Glomerular visceral epithelial cell (primary cell): ENCODE measurements at regions not wholly inside any gene's neighbourhood (a gene's known extent, or its start where the extent isn't known, plus 50 kb on each side); places are given as distances from the start of the nearest gene placed in this dataset.

Experiments
- DNase-seq: peaks from one replicate; pipeline ENCODE4 v3.0.0-alpha.2; 2016; ENCODE audit errors: extremely low spot score

DNA sequence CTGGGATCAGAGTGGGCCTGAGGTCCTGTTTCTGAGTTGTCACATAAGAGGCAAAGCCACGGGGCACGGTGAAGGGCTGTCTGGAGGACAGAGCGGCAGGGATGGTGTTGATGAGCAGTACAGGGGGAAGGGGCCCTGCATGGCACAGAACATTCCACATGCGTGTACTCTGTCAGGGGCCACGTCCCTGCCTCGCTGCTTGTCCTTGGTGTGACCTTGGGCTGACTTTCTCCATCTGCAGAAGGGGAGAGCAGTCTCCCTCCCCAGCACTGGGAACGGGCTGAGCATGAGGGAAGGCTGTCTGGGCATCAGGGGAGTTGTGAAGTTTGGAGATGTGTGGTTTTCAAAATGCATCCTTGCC is 71.5 kb upstream of the GSE1 start:
- no peak for DNase-seq

DNA sequence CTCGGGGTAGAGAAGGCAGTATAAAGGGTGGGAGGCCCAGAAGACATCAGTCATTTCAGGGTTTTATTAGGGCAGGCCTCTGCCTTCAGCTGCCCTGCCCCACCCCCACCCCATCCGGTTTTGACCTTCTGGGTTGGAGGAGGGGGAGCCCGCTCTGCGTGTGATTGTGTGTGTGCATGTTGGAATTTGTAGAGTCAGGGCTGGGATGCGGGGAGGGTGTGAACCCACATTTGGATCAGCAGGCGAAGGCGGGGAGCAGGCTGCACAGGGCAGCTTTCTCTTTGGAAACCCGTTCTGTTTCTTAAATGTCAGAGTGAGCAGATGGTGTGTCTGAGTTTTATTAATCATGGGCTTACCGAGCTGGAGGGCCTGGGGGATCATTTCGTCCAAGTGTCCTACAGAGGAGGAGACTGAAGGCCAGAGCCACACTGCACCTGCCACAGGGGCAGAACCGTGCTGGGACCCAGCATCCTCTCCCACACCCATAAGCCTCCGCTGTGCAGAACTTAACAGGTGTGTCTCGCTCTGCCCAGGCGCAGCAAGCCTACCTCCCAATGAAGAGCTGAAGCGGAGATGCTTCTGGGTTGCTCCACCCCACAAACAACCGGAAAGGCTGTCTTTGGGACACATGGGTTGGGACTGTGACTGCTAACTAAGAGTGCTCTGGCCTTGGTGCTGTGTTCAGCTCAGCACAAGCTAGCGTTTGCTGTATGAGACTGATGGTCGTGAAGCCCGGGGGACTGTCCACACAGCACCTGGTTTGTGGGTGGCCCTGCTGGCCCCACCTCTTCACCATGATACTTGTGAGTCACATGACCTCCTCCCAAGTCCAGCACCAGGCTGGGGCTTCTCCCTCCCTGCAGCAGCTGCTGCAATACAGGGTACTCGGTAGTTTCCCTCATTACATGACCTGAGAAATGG is 70.9 kb upstream of the GSE1 start:
- DNase-seq = no peak

DNA sequence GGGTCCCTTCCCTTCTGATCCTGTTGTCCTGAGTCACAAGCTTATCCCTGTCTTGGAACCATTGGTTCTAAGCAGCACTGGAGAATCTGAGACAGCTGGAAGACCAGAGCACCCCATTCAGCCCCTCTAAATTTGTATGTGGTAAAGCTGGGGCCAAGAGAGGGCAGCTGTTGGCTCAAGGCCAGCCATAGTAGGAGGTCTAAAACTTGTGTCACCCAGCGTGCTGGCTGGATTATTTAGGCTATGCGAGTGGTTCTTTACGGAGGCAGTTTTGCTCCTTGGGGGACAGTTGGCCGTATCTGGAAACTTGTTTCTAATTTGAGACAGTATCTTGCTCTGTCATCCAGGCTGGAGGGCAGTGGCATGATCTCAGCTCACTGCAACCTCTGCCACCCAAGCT is 69.6 kb upstream of the GSE1 start:
- no peak for DNase-seq

DNA sequence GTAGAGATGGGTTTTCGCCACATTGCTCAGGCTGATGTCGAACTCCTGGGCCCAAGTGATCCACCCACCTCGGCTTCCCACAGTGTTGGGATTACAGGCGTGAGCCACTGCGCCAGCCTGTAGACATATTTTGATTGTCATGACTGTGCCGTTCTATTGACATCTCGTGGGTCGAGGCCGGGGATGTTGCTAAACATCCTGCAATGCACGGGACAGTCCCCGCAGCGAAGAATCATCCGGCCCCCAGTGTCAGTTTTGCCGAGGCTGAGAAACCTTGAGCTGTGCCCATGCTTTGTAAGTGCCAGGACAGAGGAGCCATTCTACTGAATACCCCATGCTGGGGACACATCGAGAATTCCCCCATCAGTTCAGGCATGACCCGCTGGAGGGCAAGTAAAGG is 69.1 kb upstream of the GSE1 start:
- DNase-seq = no peak

DNA sequence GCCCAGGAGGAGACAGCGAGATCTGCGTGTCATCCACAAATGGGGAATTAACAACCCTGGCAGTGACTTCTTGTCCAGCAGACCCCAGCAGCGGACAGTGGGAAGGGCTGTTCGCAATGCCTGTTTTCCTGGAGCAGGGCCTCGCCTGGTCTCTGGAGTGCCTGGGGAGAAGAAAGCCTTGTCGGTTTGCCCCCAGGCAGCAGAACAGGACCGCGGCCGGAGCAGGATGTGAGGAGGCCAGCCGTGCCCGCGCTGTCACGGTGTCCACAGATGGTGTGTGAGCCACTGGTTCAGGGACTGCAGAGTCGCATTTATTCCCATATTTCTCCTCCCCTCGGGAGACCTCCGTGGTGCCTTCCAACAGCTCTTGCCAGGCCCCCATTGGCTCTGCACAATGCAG is 68.5 kb upstream of the GSE1 start:
- DNase-seq = no peak

DNA sequence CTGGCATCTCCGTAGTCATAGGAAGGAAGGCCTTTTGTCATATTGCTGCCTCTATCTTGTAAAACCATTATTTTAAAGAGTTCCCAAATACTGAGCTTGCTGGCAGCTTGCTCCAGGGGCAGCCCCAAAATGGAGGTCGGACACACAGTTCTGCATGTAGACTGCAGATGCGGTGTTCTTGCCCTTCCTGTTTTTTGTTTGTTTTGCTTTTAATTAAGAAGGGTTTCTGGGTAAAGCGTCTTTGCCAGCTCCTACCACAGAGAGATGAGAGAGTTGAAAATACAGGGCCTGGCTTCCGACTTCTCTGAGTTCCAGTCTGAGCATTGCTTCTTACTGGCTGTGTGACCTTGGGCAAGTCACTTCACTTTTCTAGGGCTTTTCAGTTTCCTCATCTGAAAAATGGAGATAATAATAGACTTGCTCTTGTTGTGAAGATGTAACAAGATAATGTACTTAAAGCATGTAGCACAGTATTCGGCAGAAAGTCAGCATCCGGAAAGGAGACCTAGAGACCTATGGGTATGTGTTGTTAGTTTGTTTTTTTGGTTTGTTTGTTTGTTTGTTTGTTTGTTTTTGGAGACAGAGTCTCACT is 67.8 kb upstream of the GSE1 start:
- no peak for DNase-seq

DNA sequence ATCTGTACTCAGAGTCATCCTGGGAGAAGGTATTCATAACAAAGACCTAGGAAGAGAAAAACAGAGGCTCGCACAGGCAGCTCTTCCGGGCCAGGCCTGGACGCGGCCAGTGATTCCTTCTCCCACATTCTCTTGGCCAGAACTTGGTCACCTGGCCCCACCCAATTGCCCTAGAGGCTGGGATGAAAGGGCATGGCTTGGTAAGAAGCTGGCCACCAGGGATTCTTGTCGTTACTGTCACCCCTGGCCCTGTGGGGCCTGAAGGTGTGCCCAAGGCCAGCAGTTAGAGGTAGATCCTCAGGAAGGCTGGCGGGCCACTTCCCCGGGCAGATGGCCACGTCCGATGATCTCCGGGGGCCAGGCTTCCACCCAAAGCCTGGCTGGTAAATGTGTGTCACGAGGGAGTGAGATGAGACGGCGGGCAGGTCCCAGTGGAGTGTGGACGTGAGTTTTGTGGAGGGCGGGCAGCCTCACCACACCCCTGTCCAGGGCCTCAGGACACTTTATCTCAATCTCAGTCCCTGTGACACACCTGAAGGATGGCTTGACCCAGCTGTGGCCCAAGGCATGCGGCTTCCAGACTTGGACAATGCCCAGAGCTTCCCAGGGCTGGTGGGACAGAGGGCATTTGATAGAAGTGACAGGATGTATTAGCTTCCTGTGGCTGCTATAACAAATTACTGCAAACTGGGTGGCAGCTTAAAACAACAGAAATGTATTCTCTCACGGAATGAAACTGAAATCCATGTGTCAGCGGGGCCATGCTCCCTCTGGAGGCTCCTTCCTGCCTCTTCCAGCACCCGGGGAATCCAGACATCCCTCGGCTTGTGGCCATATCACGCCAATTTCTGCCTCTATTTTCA is 66.3 kb upstream of the GSE1 start:
- no peak for DNase-seq

DNA sequence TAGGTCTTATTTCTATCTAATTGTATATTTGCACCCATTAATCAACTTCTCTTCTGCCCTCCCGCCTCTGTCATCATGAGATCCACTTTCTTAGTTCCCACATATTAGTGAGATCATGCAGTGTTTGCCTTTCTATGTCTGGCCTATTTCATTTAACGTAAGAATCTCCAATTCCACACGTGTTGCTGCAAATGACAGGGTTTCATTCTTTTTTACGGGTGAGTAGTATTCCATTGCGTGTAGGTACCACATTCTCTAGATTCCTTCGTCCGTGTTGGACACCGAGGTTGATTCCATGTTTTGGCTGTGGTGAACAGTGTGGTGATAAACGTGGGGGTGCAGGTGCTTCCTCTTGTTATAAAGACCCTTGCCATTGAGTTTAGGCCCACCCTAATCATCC is 64.7 kb upstream of the GSE1 start:
- no peak for DNase-seq

DNA sequence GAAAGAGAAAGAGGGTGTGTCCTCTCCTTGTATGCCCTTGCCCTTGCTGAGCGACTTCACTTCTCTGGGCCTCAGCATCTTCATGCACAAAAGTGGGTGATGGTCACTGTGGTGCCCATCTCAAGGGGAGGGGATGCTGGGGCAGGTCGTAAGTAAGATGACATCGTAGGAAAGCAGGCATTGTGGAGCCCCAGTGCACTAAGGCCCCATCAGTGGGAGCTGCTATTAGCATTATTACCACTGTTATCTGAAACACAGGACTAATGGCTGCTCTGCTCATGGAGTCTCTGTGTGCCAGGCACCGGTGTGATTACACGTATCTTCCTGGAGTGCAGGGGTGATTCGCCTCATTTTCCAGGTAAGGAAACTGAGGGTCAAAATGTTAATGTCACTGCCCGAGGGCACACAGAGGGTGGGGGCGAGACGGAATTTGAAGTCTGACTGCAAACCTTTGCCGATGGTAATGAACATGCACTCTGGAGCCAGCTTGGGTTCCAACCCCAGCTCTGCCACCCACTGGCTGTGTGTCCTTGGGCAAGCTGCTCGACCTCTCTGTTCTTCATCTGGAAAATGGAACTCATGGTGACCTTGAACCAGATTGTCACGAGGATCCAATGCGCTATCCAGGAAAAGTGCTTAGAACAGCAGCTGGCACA is 63.2 kb upstream of the GSE1 start:
- DNase-seq = no peak

DNA sequence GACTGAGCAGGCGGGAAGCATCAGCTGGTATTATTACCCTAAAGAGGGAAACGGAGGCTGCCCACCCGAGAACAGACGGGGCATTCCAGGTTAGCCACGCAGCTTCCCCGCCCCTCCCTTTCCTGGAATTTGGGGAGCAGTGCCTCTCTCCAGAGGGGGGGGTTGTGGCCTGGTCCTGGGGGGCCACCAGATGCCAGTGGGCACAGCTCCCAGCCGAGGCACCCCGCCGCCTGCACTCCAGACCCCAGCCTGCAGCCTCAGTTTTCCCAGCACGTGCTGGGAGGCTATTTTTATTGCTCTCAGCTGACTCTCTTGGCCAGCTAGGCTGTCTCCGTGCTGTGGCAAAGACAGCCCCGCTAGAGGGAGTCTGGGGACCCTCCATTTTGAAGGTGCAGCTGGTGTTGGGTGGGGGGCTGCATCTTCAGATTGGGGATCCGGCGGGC is 62.7 kb upstream of the GSE1 start:
- no peak for DNase-seq

DNA sequence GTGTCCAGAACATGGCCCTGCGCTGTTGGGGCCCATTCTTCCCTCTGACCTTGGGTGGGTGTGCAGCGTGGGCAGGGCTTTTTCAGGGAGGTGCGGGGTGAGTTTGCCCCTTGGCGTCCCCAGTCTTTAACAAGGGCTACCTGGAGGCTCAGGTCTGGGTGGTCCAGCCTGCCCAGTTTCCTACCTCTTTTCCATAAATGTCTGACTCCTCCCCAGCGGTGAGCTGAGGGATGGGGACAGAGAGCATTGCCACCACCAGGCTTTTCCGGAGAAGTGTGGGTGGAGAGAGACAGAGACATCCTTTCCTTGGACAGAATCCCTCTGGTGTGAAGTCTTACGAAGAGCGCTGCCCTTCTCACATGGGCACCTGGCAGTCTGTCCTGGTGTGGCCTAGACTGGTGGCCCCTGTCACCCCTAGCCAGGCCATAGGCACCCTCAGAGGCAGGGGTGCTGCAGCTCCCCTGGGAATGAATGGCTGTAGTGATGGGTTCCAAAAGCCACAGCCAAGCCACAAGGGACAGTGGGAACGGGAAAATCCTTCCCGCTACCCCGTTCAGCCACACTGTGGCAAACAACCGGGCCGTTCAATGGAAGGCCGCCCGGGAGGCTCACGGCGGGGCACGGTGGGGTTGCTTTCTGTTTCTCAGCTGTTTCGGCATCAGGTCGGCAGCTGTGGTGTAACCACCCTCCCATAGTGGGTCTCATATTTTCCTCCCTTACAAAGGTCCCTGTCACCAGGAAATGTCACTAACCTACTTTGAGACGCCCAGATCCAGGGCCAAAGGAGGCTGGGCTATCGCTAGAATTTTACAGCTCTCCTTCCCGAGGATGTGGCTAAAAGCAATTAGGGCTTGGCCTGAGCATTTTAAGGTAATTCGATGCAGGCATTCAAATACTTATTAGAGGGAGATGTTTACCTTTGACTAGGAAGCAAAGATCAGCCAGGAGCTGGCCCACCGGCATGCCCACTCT is 61.9 kb upstream of the GSE1 start:
- DNase-seq = no peak

DNA sequence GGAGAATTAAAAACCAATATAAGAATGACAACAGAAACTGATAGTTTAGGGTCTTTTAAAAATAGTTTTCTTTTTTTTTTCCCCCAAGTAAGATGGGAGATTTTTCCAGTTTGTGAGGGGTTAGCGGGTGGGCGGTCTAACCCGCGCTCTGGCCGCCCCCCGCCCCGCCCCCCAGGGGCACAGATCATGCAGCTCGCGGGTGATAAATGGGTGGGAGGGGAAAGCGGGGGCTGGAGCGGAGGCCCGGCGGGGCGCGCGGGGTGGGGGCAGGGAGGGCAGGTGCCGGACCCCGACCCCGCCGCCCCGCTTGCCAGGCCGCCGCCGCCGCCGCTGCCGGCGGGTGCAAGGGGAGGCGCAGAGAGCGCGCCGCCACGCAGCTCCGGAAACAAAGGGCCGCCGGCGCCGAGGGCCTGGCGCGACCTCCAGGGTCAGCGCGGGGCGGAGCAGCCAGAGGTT is 60.1 kb upstream of the GSE1 start:
- DNase-seq = no peak

DNA sequence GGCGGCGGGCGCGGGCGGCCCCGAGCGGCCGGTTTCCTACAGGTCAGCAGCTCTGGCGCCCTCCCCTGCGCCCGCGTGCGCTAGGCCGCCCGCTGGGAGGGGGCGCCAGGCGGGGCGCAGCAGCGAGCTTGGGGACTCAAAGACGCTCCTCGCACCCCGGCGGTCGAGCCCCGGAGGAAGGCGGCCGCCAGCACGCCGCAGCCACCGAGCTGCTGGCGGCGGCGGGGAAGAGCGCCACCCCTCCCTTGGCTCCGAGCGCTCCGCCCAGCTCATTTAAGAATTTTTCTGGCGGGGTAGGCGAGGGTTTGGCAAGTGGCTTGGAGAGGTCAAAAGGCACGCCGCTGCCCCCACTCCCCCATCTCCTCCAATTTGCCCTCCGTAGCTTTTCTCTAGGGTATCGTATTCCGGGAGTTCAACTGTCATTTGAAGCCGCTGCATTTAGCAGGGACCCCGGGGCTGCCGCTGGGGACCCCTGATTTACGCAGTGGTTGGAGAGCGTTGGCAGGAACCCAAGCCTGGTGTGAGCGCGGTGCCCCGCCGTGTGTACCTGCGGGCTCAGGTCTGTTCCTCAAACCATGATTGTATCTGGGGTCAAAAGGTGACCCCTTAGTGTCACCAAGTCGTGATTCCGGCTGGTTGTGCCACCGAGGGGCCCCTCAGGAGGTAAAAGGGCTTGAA is 59.5 kb upstream of the GSE1 start:
- peak; percentile 45 for DNase-seq

DNA sequence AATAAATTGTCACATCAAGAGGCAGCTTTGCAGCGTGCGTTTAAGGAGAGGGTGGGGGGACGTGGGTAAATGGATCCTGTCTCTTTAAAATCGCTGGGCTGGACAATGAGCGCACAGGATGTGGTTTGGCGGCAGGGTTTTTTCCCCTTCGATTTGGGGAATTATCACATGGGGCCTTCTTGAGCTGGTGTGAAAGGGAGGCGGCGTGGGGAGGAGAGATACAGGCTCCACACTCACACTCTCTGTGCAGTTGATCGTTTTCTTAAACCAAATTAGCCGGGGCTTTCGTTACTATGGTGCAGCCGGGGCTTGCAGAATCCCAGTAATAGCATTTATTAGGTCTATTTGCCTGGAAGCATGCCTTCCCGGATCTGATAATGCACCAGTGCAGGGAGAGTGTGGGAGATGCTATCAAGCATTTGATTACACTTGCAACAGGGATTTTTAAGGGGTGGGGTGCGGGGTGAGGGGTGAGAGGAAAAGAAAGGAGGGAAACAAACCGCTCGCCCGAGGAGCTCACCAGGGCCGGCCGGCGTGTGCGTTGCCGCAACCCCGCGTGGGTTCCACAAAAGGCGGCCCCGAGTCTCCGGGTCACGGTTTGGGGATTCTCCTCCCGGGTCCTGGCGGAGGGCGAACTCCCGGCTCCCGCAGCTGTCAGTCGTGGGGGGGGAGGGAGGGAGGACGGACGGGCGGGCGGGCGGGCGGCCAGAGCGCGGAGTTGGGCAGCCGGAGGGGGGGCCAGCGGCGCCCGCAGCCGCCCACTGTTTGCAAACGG is 58.8 kb upstream of the GSE1 start:
- DNase-seq = peak; percentile 75

DNA sequence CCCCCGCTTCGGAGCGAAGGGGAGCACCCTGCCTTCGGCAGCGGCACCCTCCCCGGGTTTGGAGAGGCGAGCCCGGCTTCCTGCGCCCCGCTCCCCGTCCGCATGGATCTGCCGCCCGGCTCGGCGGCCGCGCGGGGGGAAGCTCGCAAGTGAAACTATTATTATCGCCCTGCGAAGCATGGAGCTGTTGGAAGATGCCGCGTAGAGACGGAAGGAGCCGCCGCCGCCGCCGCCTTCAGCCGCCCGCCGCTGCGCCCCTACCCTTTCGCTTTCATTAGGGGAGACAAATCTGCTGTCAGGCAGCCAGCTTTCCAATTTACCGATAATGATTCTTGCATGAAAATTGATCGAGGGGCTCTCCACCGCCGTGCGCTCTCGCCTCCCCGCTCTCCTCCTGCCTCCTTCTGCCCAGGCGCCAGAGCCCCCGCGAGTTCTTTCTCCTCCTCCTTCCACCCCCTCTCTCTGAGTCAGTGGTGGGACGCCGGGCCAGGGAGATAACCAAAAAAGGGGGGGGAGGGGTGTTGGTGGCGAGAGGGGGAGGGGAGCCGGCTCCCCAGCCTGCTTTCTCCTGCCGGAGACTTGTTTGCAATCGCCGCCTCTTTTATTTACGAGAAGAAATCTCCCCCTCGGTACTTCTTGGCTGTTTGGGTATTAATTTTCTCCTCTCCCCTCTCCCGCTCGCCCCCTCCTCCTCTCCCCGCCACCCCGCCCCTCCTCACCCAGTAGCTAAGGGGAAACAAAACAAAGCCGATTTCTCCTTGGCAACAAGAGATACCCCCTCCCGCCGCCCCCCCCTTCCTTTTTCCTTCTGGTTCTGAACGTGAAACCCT is 58.0 kb upstream of the GSE1 start:
- peak; percentile 58 for DNase-seq

DNA sequence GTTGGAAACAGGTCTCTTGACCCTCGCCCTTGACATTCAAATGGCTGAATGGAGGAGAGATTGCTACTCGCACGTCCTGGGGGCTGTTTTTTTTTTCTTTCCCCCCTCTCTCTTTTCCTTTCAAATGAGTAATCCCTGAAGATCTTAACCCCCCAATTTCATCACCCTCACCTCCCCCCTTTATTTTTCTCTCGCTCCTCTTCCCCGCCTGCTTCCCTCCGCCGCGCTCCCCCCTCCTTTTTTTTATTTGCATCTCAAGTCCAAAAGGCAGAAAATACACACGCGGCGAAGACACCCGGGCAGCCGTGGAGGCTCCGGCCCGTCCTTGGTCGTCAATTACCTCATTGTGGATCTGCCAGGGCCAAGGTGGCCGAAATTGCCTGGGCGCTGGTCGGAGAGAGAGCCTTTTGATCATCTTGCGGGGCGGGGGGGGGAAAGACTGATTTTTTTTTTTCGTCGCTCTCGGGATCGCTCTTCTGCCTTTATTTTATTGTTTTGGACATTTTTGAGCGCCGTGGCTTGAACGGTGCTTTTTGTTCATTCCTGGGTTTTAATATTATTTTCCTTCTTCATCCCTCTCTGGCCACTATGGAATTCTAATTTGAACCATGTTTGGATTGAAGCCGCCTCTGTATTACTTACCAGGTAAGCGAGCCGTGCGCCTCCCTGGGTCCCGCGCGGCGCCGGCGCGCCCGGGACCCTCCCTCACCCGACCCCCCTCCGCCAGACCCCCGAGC is 57.2 kb upstream of the GSE1 start:
- DNase-seq = peak; percentile 37

DNA sequence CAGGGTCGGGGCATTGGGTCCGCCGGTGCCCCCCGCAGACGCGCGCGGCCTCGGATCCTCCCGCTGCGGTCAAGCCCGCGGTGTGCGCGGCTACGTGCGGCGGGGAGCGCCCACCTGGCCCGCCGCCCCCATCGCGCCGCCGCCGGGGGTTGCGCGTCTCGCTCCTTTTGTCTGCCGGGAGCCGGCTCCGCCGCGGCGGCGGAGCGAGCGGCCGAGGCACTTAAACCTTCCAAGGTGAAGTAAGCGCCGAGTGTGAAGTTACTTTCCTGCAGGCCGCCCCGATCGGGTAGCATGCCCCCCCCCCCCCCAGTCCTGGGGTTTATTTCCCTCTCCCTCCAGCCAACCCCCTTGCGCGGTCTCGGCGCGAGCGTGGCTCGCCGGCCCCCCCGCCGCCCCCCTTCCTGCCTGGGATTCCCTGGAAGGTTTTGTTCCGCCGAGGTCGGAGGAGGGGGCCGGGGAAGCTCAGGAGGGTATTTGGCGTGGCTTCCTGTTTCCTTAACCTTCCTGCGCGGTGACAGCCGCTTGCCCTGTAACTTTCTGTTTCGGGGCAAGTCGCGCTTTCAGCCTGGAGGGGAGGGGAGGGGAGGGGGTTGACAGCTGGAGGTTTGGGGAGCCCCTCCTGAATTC is 56.6 kb upstream of the GSE1 start:
- peak; percentile 49 for DNase-seq
